ENCODE measurements at regions not wholly inside any gene's neighbourhood (a gene's known extent, or its start where the extent isn't known, plus 50 kb on each side); places are given as distances from the start of the nearest gene placed in this dataset.
"Not testable (repeated sequence)": the region's sequence is repeated elsewhere in the genome, so short reads cannot be mapped to it uniquely, and the experiment has no call there.

DNA sequence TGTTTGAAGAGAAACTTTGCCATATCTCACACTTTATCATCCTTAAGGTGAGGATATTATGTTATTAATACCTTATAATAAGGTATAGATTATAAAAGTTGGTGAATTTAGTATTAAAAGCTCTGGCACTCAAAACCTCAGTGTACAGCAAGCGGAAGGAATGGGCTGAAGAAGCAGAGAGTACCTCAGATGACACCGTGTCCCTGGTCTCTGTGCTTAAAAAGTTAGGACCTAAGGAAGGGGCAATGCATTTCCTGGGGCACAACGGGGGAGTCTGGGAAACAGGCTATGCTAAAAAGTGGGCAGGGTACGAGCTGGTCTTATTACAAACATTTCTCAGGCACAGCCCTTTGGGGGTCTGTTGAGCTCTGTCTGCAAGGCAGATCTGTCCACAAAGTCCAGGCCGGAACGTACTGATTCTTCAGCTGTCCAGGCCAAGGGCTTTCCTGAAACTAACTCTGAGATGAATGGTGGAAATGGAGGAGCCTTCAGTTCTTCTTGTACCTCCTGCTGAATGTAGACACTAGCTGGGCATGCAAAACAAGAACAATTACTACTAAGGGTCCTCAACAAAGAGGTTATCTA, 202.7 kb downstream of the POM121L12 start:
- DNase-seq (ENCODE audit: low spot score): no peak

DNA sequence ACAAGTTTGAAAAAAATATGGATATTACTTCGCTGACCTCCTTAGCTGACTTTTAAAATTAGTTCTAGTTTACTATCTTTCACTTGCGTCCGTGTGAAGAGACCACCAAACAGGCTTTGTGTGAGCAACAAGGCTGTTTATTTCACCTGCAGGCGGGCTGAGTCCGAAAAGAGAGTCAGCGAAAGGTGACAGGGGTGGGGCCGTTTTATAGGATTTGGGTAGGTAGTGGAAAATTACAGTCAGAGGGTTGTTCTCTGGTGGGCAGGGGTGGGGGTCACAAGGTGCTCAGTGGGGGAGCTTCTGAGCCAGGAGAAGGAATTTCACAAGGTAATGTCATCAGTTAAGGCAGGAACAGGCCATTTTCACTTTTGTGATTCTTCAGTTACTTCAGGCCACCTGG, 203.7 kb downstream of the POM121L12 start:
- not testable (repeated sequence) for DNase-seq (ENCODE audit: low spot score)

DNA sequence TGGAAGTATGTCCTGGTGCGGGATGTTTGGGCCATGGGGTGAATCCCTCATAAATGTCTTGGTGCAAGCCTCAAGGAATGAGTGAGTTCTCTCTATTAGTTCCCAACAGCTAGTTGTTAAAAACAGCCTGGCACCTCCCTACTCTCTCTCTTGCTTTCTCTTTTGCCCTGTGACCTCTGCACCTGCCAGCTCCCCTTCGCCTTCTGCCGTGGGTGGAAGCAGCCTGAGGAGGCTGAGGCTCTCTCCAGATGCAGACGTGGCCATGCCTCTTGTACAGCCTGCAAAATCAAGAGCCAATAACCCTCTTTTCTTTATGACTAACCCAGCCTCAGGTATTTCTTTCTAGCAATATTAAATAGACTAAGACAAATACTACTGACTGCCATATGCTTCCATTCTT, 210.3 kb downstream of the POM121L12 start:
- no peak for DNase-seq (ENCODE audit: low spot score)

DNA sequence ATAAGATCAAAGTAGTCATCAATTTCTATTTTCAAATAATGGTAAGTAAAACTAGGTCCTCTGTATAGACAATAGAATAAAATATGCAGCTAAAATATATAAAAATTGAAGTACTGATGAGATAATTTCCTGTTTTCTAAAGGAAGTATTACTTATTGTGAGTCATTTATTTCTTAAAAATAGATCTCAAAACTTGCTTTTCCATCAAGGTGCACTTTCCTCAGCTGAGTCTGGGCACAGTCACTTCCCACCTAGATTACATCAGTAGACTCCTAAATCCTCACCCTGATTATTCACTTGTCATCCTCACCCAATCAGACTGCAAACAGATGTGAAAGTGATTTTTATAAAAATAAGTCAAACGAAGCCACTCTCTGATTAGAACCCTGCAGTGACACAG, 211.5 kb downstream of the POM121L12 start:
- no peak for DNase-seq (ENCODE audit: low spot score)

DNA sequence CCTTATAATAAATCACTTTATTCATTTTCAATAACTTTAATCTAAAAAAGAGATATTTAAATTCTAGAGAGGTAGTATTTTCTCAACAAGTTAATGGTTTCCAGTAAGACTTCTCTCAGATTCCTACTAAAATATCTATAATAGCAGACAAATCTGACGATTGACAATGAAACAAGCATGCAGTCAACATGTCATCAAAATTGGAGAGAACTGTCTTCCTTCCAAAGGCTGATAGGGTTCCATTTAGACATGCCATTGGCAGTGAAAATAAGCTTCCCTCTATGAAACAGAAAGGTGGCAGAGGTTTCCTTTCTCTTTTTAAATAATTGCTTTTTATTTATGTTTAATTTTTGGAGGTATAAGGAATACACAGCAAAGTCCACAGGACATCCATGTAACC, 217.1 kb downstream of the POM121L12 start:
- no peak for DNase-seq (ENCODE audit: low spot score)

DNA sequence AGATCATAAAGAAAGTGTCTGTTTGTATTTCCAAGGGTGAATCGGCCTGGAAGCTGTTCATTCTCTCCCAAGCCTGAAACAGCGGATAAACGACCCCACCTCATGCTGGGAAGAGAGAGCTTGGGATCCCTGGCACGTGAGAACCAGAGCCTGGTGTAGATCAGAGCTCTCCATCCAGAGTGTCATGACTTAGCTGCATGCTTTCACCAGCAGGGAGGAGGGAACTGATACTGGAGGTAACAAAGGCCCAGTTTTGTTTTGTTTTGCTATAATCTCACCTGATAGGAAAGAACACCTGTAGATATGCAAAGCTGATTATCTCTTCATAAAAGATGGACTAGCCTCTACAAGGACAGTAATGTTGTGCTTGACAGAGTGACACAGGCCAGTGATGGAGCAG, 236.6 kb downstream of the POM121L12 start:
- peak; percentile 47 for DNase-seq (ENCODE audit: low spot score)

DNA sequence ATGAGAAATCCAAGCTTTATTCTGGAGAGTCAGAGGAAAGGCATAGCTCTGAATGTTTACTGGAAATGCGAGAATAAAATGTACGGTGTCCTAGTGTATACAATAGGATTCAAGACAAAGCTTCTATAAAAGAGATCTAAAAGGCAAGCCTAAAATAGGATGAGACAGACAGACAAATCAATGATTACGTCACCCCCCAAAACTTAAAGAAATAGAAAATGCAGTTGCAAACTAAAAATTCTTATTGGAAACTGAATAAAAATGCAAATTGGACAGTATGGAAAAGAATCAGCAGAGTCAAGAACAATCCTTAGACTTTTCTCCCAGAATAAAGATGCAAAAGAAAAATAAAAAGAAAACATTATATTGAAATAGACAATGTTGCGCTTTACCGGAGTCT, 245.9 kb downstream of the POM121L12 start:
- no peak for DNase-seq (ENCODE audit: low spot score)

DNA sequence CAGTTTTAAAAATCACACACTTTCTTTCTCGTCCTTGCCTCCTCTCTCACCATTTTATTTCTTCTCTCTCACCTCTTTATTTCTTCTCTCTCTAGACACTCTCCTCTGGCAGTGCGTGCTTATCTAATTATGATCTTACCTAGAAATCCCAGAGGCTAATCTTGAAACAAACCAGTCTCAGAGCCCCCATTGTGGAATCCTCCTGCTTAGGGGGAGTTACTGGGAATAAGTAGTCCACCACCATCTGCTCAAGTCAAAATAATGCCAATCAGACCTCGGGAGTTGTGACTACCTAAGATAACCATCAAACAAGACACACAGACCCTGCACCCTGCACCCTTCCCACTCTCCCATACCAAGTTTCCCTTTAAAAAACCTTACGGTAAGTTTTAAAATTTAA, 256.9 kb downstream of the POM121L12 start:
- DNase-seq (ENCODE audit: low spot score): peak; percentile 61

DNA sequence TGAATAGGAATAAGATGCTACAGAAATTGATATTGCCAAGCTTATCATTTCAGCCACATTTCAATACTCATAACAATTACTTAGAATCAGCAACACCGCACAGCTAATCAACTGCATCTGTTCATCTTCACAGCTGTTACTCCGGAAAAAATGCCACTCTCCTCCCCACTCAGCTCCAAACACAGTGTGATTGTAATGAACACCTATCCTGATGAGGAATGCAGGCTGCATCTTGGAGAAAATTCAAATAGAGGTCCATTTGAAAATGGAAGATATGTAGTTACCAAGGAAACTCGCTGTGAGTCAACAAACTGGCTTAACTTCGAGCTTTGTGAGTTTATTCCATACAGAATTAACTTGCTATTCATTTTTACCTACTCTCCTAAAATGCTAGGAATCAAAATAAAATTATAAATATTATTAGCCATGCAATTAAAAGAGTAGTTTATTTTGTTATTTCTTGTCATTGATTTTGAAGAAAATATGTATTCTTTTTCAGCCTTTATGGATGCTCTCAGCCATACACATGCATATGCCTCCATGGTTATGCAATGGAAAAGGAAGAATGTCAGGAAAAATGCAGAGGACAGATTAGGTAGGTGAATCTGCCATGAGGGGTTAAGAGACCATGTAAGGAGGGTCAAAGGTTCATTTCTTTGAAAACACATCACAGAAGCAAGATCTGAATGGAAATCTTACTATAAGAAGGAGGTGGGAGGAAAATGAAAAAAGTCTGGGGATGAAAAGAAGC, 267.2 kb downstream of the POM121L12 start:
- no peak for DNase-seq (ENCODE audit: low spot score)

DNA sequence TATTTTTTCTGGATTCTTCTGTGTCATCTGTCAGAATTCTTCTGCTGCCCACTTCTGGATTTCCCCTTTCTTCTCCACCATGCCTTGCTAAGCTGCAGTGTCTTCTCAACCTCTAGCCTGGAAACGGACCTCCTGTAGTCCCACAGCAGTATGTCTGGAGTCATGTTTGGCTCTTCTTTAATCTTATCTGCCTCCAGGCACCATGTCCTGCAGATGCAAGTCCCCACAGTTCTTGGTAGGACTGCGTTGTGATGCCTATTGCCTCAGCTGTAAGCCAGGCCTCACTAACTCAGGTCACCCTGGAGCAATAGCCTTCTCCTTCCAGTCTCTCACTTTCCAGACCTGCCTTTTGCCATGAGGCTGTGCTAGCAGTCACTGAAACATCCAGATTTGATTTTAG, 268.3 kb downstream of the POM121L12 start:
- DNase-seq (ENCODE audit: low spot score): no peak

DNA sequence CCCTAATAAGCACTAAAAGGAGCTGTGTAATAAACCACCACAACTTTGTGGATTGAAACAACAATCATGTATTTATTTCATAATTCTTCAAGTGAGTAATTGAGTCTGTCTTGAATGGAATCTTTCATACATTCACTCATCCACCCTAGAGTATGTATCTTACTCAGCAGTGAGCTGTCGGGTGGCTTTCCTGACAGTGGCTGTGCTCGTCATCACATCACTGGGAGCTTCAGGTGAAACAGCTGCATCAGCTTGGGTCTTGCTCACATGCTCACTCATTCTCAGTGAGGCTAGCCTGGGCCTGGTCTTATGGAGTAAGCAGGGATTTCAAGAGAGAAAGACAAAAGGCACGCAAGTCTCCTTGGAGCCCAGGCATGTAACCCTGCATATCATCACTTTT, 271.4 kb downstream of the POM121L12 start:
- no peak for DNase-seq (ENCODE audit: low spot score)

DNA sequence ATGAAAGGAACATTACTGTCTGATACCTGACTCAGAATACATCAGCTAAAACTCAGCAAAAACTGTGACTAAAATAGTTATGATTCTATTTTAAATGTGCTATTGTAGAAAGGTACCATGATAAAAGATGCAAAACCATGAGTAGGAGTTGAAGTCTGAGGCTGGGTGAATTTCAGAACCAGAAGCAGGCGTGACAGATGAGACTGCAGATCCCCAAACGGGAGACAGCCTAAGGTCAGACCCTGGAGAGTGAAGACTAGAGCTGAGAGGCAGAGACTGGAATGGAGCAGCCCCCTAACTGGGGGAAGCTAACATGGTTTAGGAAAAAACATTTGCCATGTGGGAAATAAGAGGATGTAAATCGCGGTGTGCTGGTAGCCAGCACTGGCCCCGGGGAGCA, 275.8 kb downstream of the POM121L12 start:
- DNase-seq (ENCODE audit: low spot score): no peak

DNA sequence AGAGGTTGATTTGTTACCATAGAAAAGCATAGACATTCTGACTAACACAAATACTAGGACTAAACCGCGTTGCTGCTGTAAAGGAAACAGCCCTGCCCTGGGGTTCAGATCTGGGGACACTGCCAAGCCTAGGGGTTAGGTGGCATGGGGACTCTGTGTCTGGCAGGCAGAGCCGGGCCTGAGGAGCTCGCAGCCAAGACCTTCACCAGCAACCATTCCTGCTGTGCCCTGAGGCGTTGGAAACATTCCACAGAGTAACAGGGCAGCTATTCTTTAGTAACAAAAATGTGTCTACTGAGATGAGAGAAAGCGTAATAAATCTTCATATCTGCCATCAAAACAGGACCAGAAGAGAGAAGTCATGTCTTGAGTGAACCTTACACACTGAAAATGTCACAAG, 280.5 kb downstream of the POM121L12 start:
- DNase-seq (ENCODE audit: low spot score): peak; percentile 14

DNA sequence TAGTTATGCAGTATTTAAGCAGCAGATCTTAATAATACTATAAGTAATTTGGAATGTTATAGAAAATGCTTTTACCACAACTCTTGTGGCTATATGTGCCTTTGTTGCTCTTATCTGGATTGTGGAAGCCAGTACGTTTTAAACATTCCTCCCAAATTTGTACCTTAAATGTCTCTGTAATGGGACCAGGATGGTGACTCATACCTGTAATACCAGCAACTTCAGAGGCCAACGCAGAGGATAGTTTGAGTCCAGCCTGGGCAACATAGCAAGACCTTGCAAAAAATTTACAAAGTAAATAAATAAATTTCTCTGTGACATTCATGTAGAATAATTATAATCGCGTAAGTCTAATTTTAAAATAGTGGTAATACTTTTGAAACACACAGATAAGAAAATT, 283.1 kb downstream of the POM121L12 start:
- DNase-seq (ENCODE audit: low spot score): no peak

DNA sequence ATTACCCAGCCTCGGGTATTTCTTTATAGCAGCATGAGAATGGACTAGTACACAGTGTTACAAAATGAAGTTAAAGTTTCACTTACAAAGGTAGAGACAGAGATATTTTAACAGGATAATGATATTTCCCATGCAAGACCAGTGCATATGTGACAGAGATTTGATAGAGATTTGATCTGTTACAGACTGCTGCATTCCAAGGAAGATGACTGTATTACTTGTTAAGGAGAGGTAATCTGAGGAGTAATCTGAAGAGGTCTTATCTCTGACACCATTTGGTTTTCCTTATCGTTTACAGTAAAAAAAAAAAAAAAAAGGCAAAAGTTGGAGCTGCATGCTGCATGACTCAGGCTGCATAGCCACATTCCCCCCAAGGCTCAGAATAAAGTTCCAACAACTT, 289.6 kb downstream of the POM121L12 start:
- peak; percentile 33 for DNase-seq (ENCODE audit: low spot score)

DNA sequence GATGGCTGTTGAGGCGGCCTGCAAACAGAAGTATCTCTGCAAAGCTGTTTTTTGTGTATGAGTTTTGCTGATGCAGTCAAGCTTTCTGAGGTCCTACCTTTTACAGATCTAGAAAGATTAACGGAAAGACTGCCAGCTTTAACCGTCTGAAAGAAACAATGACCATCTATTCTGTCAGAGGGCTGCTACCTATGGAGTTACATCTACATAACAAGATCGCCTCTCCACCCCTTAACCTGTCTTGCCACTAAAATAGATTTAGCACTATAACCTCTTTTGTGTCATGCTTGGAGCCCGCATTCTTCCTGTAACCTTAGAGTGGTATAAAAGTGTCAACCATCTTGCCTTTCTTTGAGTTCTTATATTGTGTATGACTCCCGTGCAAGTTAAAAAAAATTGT, 291.2 kb downstream of the POM121L12 start:
- no peak for DNase-seq (ENCODE audit: low spot score)

DNA sequence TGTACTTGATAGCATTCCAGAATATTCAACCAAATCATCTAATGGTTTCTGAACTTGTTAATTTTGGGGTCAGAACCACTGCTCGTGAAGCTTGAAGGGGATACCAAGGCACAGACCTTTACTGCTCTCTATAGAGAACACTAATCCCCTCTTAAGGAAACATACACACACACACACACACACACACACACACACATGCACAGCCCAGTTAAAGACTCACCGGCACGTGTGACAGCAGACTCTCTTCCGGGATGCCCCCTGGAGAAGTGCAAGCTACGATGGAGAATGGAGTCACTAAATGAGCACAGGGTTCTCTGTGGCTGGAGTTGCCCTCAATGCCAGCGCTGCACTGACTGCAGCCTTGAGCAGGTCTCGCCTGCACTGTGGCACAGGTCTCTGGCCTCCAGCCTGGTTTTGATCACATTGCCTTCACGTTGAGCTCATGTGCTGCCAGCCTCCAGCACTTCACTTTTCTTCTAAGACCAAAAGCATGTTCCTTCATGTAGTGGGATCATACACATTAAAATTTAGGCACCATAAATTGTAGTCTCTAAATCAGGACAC, 300.8 kb downstream of the POM121L12 start:
- DNase-seq (ENCODE audit: low spot score): no peak

DNA sequence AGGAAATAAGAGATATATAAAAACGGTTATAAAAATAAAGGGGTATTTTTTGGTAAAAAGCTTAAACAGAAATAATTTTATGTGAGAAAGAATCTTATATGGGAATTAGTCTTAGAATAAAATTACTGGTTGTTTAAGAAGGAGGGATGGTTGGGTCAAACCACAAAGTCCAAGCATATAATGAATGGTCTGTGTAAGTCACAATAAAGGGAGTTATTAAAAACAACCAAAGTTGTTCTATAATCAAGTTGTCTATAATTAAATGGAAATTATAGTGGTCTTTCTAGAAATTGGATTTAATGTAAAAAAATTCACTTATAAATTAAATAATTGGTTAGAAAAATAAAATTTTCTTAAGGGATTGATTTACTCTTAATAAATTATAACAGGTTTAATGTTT, 304.8 kb downstream of the POM121L12 start:
- no peak for DNase-seq (ENCODE audit: low spot score)

DNA sequence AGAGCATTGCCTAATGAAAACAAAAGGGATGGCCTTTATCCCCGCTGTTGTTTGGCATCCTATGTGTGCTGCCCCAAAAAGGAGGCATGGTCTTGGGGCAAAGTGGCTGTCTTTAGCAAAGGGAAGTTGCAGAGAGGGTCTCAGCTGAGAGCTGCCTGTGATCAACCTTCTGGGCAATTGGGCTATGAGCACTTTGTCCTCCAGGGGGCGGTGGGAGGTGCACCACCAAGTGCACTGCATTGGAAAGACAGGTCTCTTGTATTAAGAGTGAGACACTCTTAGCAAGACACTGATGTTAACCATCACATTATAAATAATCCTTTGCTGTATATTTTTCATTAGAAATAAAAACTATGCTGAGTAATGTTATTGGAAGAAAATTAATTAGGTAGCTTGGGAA, 314.8 kb downstream of the POM121L12 start:
- DNase-seq (ENCODE audit: low spot score): peak; percentile 30

DNA sequence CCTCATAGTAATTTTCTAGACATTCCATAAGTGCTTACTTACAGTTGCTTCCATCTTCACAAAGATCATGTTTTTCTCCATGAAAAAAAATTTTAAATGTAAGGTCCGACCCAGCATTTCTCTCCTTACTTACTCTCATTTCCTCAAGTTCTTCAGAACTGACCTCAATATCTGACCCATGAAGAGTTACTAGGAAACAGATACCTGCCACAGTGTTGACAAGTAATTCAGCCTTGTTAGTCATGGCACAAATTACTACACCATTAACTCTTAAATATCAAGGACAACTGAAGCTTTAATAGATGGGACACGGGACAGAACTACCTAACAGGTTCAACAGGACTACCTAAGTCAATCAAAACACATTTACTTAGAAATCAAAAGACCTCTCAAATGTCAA, 316.2 kb downstream of the POM121L12 start:
- DNase-seq (ENCODE audit: low spot score): no peak

DNA sequence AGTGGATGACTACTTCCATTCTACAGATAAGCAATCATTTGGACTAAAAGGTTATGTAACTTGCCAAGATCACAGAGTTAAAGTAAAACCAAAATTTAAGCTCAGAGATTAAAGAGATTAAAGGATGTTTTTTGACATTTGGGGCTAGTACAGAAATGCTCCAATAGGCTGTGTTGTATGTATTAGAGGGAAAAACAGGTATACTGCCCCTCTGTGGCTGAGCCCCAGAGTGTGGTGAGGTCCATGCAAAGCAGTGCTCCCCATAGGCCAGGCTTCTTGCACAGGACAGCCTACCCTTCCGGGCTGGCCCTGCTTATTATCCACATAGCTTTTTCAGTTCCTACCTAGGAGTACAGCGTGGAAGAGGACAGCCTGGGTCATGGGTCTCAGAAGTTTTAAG, 322.8 kb downstream of the POM121L12 start:
- DNase-seq (ENCODE audit: low spot score): no peak

DNA sequence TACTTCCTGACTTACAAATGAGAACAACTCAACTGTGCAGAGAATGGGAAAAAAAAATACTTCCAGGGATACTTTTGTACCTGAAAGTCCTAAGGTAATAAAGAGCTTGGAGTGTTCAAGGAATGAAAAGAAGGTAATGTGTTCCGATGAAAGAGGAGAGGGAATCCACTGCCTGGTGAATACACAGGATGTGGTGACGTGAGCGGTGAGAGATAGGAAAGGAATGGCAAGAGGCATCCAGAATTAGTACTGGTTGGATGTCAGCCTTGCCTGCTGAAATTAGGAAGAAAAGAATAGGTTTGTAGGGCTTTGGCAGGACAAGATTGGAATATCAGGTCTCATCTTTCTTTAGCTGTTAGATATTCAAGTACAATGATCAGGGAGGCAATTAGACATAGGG, 347.7 kb downstream of the POM121L12 start:
- DNase-seq (ENCODE audit: low spot score): no peak

DNA sequence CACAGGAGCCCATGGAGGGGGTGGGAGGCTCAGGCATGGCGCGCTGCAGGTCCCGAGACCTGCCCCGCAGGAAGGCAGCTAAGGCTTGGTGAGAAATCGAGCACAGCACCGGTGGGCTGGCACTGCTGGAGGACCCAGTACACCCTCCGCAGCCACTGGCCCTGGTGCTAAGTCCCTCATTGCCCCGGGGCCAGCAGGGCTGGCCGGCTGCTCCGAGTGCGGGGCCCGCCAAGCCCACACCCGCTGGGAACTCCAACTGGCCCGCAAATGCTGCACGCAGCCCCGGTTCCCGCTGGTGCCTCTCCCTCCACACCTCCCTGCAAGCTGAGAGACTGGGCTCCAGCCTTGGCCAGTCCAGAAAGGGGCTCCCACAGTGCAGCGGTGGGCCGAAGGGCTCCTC, 349.8 kb downstream of the POM121L12 start:
- not testable (repeated sequence) for DNase-seq (ENCODE audit: low spot score)

Data from SK-N-DZ (cell line).